WTC11 (cell line): ENCODE measurements at regions not wholly inside any gene's neighbourhood (a gene's known extent, or its start where the extent isn't known, plus 50 kb on each side); places are given as distances from the start of the nearest gene placed in this dataset.

Experiments used
- TF ChIP-seq, protein P1 (sequence below): sonication (generic); formaldehyde crosslinking; IDR thresholded peaks from 2 replicates; pipeline ENCODE4 v1.8.1; 2022; ENCODE audit warnings: low read depth, missing genetic modification reagents, borderline replicate concordance
- TF ChIP-seq, protein P2 (sequence below): fragments of 250-450 bp; sonication (Bioruptor Pico); IDR thresholded peaks from 2 replicates; pipeline ENCODE4 v1.9.0; 2021; ENCODE audit warnings: mild to moderate bottlenecking

DNA sequence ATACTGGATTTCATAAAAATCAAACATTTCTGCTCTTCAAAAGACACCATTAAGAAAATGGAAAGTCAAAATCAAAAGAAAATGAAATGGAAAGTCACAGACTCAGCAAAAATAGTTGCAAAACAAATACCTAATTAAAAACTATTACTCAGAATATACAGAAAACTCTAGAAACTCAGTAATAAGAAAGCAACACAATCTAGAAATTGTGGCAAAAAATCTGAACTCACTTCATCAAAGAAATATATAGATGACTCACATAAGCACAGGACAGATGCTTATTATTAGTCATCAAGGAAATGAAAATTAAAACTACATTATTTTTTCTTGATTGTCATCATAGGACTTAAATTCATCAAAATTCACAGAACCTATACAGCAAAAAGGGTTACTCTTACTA is 430.0 kb downstream of the SHQ1 start:
- TF ChIP-seq, protein P1, sequence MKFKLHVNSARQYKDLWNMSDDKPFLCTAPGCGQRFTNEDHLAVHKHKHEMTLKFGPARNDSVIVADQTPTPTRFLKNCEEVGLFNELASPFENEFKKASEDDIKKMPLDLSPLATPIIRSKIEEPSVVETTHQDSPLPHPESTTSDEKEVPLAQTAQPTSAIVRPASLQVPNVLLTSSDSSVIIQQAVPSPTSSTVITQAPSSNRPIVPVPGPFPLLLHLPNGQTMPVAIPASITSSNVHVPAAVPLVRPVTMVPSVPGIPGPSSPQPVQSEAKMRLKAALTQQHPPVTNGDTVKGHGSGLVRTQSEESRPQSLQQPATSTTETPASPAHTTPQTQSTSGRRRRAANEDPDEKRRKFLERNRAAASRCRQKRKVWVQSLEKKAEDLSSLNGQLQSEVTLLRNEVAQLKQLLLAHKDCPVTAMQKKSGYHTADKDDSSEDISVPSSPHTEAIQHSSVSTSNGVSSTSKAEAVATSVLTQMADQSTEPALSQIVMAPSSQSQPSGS (CRISPR knock-in tag): no peak
- TF ChIP-seq, protein P2, sequence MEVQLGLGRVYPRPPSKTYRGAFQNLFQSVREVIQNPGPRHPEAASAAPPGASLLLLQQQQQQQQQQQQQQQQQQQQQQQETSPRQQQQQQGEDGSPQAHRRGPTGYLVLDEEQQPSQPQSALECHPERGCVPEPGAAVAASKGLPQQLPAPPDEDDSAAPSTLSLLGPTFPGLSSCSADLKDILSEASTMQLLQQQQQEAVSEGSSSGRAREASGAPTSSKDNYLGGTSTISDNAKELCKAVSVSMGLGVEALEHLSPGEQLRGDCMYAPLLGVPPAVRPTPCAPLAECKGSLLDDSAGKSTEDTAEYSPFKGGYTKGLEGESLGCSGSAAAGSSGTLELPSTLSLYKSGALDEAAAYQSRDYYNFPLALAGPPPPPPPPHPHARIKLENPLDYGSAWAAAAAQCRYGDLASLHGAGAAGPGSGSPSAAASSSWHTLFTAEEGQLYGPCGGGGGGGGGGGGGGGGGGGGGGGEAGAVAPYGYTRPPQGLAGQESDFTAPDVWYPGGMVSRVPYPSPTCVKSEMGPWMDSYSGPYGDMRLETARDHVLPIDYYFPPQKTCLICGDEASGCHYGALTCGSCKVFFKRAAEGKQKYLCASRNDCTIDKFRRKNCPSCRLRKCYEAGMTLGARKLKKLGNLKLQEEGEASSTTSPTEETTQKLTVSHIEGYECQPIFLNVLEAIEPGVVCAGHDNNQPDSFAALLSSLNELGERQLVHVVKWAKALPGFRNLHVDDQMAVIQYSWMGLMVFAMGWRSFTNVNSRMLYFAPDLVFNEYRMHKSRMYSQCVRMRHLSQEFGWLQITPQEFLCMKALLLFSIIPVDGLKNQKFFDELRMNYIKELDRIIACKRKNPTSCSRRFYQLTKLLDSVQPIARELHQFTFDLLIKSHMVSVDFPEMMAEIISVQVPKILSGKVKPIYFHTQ (CRISPR knock-in tag): no peak
